Erythroblast (primary cell): ENCODE measurements at regions not wholly inside any gene's neighbourhood (a gene's known extent, or its start where the extent isn't known, plus 50 kb on each side); places are given as distances from the start of the nearest gene placed in this dataset.
"Not testable (repeated sequence)": the region's sequence is repeated elsewhere in the genome, so short reads cannot be mapped to it uniquely, and the experiment has no call there.

Source experiments
- DNase-seq, 2 experiments: peaks; one replicate each; lab custom pipeline; 2025; lab: John Stamatoyannopoulos, UW
- GATA1 ChIP-seq: IDR thresholded peaks from 2 replicates; pipeline ENCODE4 v1.6.1; 2011; ENCODE audit warnings: low read depth, mild to moderate bottlenecking, control low read depth, low read length, moderate library complexity
- POLR2A ChIP-seq: IDR thresholded peaks from 2 replicates; pipeline ENCODE4 v1.6.1; 2011; ENCODE audit warnings: mild to moderate bottlenecking, low read length

- TF ChIP-seq GATA1 (no peak), POLR2A (no peak)
- DNase-seq, result no peak
Measured at GRCh38 chr2:104945866-104946265, 92.0 kb downstream of the POU3F3 start.

DNA sequence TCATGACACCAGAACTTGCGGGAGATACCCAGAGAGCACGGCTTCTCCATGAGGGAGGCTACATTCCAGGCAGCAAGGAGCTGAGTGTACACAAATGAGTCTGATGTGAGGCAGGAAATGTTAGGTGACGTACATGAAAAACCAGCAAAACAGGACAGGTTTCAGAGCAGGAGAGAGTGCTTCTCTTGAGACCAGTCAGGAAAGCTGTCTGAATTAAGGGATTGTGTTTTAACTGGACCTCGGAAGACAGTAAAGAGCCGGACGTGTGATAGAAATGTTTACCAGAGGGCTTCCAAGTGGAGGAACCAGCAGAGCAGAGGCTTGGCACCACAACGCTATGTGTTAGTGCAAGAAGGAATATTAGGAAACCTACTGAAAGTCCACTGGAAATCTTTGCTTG, 90.4 kb upstream of the MRPS9 start:
- DNase-seq, result not testable (repeated sequence)

- TF ChIP-seq POLR2A, result no peak
- TF ChIP-seq GATA1, result no peak
- no peak for DNase-seq
Measured at GRCh38 chr2:104952976-104953375, 84.9 kb upstream of the MRPS9 start.

DNA sequence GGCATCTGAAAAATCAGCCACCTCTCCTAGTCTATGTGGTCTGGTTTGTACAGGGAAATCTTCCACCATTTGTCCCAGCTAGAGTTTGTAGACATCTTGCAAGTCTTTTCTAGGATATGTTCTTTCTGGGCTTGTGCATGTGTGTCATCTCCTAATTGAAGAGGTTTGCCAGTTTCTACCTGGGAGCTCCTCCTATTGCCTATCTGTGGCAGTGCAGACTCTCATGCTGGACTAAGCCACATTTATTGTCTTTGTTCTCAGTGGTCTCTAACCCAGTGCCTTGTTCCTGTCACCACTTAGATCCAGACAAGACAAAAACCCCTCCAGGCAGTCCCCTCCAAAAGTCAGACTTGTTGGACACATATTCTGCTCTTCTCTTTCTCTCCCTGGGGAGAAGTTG, 72.0 kb upstream of the MRPS9 start:
- TF ChIP-seq GATA1, result no peak
- DNase-seq, result no peak

DNA sequence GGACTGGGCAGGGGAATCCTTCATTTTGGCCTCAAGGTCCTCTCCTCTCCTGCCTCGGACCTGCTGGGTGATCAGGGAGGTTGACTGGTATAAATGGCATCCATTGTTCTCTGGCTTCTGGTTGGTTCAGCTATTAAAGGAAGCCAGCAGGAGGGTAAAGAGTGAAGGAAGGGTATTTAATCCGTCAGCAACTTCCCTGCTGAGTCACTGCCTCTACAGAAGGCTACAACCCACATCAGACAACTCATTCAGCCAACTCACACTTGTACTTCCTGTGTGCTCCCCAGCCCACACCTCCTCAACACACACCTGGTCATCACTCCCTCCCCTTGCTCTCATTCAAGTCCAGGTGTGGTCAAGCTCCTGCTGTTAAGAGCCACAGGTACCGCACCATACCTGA, 68.3 kb upstream of the MRPS9 start:
- no peak for DNase-seq

GRCh38 chr2:104975371-104975770, 62.5 kb upstream of the MRPS9 start:
- no peak for TF ChIP-seq GATA1
- TF ChIP-seq POLR2A, result no peak
- DNase-seq, result no peak

More for the DNA sequence above, 68.3 kb upstream of the MRPS9 start:
- TF ChIP-seq GATA1, result no peak
- no peak for TF ChIP-seq POLR2A

GRCh38 chr2:104975851-104976250, 62.0 kb upstream of the MRPS9 start:
- no peak for DNase-seq
- TF ChIP-seq POLR2A, result no peak
- TF ChIP-seq GATA1, result no peak

- no peak for TF ChIP-seq GATA1
- no peak for TF ChIP-seq POLR2A
- DNase-seq, result peak; percentile 16 to 21
Measured at GRCh38 chr2:104976603-104977120, 61.2 kb upstream of the MRPS9 start.

- TF ChIP-seq GATA1 (no peak), POLR2A (no peak)
- no peak for DNase-seq
Measured at GRCh38 chr2:104977958-104978357, 59.9 kb upstream of the MRPS9 start.

GRCh38 chr2:104979786-104980185, 58.1 kb upstream of the MRPS9 start:
- DNase-seq, result not testable (repeated sequence)

DNA sequence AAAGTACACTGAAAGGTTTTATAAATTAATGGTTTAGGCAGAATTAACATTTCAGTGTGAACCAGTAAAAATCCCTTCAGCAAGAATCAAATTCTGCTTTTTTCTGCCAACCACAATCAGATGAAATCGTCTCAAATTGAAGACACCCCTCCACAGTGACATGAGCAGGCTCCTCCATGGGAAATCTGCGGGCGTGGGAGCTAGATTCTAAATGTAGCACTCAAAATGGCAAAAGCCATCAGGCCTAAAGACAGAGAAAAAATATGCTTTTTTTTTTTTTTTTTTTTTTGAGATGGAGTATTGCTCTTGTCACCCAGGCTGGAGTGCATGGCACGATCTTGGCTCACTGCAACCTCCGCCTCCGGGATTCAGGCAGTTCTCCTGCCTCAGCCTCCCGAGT, 55.8 kb upstream of the MRPS9 start:
- DNase-seq, result no peak
- TF ChIP-seq POLR2A (no peak), GATA1 (no peak)
